ENCODE measurements at regions not wholly inside any gene's neighbourhood (a gene's known extent, or its start where the extent isn't known, plus 50 kb on each side); places are given as distances from the start of the nearest gene placed in this dataset.

- Histone ChIP-seq H3K36me3 (ENCODE audit: insufficient read depth, low read length) (no peaks in the 10 kb centered on the region), H3K9me3 (ENCODE audit: low read length) (no peaks in the 10 kb centered on the region), H3K27me3 (ENCODE audit: insufficient read depth, low read length, poor library complexity, severe bottlenecking) (no peaks in the 10 kb centered on the region), H3K4me1 (ENCODE audit: insufficient read depth, low read length) (no peaks in the 10 kb centered on the region), H3K27ac (ENCODE audit: low read depth, low read length) (no peak overlapping the region), H3K4me3 (ENCODE audit: low read length) (no peak overlapping the region)
- peaks cover 0 to 2% of the 10 kb centered on the region in 2 donors for H3K27me3 Mint-ChIP-seq
- DNase-seq = no peak
- H3K9me3 Mint-ChIP-seq = peaks cover 0 to 7% (median 2%) of the 10 kb centered on the region in 5 donors
- CTCF ChIA-PET = no interaction called here
- H3K4me3 Mint-ChIP-seq = no peak overlapping the region
- no peaks in the 10 kb centered on the region for H3K4me1 Mint-ChIP-seq
- no peaks in the 10 kb centered on the region for H3K36me3 Mint-ChIP-seq
- no peak overlapping the region for H3K27ac Mint-ChIP-seq
- POLR2A ChIA-PET = no interaction called here
Observed at GRCh38 chr2:2744958-2745715, 414.1 kb upstream of the MYT1L start.

DNA sequence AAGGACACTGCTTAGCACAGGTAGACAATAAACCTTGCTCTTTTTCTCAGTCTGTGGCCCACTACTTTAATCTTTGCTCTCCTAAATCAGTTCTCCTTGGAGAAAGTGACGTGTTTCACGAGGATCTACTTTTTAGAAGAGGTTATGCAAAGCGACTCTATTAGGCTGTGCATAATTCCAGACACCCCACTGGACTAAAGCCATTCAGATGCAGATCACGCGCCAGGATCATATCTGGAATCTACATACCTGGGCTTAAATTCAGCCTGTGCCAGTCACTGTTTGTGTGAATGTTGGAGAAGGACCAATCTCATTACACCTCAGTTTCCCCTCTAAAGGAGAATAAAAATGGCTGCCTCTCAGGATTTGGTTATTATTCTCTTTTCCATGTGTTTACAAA lies 413.0 kb upstream of the MYT1L start:
- Histone ChIP-seq H3K27ac (ENCODE audit: low read depth, low read length) (no peak overlapping the region), H3K27me3 (ENCODE audit: insufficient read depth, low read length, poor library complexity, severe bottlenecking) (no peaks in the 10 kb centered on the region), H3K4me3 (ENCODE audit: low read length) (no peak overlapping the region), H3K9me3 (ENCODE audit: low read length) (no peaks in the 10 kb centered on the region), H3K4me1 (ENCODE audit: insufficient read depth, low read length) (no peaks in the 10 kb centered on the region), H3K36me3 (ENCODE audit: insufficient read depth, low read length) (no peaks in the 10 kb centered on the region)
- Mint-ChIP-seq H3K9me3 (peaks cover 0 to 10% (median 2%) of the 10 kb centered on the region in 5 donors), H3K36me3 (no peaks in the 10 kb centered on the region), H3K4me1 (no peaks in the 10 kb centered on the region), H3K27me3 (peaks cover 0 to 2% of the 10 kb centered on the region in 2 donors), H3K27ac (no peak overlapping the region), H3K4me3 (no peak overlapping the region)
- ChIA-PET CTCF (no interaction called here), POLR2A (no interaction called here)
- DNase-seq = no peak

DNA sequence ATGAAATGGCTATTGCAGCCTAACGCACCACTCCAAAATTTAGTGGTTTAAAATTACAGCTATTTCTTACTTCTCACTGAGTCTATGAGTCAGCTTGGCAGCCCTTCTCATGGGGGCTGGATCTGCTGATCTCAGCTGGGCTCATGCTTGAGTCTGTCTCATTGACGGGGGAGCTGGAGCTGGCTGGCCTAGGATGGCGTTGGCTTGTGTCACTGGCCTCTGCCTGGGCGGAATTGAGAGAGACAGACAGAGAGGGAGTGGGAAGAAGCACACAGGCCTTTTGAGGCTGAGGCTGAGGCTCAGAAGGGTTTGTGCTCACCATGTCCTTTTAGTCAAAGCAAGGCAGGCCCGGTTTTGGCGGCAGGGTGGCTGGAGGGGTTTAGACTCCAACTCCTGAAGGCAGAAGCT lies 412.1 kb upstream of the MYT1L start:
- H3K27me3 Mint-ChIP-seq = peaks cover 0 to 2% of the 10 kb centered on the region in 2 donors
- H3K4me1 Mint-ChIP-seq = no peaks in the 10 kb centered on the region
- H3K4me3 Mint-ChIP-seq = no peak overlapping the region
- DNase-seq = no peak
- Histone ChIP-seq H3K27me3 (ENCODE audit: insufficient read depth, low read length, poor library complexity, severe bottlenecking) (no peaks in the 10 kb centered on the region), H3K4me3 (ENCODE audit: low read length) (no peak overlapping the region), H3K4me1 (ENCODE audit: insufficient read depth, low read length) (no peaks in the 10 kb centered on the region), H3K36me3 (ENCODE audit: insufficient read depth, low read length) (no peaks in the 10 kb centered on the region), H3K9me3 (ENCODE audit: low read length) (no peaks in the 10 kb centered on the region), H3K27ac (ENCODE audit: low read depth, low read length) (no peak overlapping the region)
- peaks cover 0 to 10% (median 2%) of the 10 kb centered on the region in 5 donors for H3K9me3 Mint-ChIP-seq
- CTCF ChIA-PET = no interaction called here
- POLR2A ChIA-PET = no interaction called here
- H3K27ac Mint-ChIP-seq = no peak overlapping the region
- no peaks in the 10 kb centered on the region for H3K36me3 Mint-ChIP-seq

DNA sequence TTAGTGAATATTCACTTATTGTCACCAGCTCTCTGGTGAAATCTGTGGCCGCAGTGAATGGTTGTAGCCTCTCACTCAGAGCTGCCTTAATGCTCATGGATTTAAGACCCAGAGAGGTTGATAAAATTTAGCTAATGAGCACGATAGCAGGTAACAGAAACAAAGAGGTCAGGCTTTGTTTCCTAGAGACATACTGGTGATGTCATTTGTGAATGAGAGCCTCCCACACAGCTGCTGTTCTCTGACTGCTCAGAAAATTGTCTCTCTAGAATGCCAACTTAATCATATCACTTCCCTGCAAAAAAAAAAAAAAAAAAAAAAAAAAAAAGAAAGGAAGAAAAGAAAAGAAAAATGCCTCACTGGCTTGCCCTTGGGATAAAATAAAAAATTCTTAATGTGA lies 411.7 kb upstream of the MYT1L start:
- no peaks in the 10 kb centered on the region for H3K36me3 ChIP-seq (ENCODE audit: insufficient read depth, low read length)
- peaks cover 0 to 10% (median 2%) of the 10 kb centered on the region in 5 donors for H3K9me3 Mint-ChIP-seq
- H3K27me3 Mint-ChIP-seq = peaks cover 0 to 2% of the 10 kb centered on the region in 2 donors
- CTCF ChIA-PET = no interaction called here
- no peaks in the 10 kb centered on the region for H3K27me3 ChIP-seq (ENCODE audit: insufficient read depth, low read length, poor library complexity, severe bottlenecking)
- no peak overlapping the region for H3K4me3 Mint-ChIP-seq
- DNase-seq = no peak
- H3K4me3 ChIP-seq (ENCODE audit: low read length) = no peak overlapping the region
- no peaks in the 10 kb centered on the region for H3K9me3 ChIP-seq (ENCODE audit: low read length)
- H3K27ac Mint-ChIP-seq = no peak overlapping the region
- no peaks in the 10 kb centered on the region for H3K4me1 ChIP-seq (ENCODE audit: insufficient read depth, low read length)
- H3K36me3 Mint-ChIP-seq = no peaks in the 10 kb centered on the region
- POLR2A ChIA-PET = no interaction called here
- no peak overlapping the region for H3K27ac ChIP-seq (ENCODE audit: low read depth, low read length)
- no peaks in the 10 kb centered on the region for H3K4me1 Mint-ChIP-seq

- H3K9me3 ChIP-seq (ENCODE audit: low read length) = no peaks in the 10 kb centered on the region
- no peaks in the 10 kb centered on the region for H3K4me1 Mint-ChIP-seq
- peaks cover 0 to 9% (median 2%) of the 10 kb centered on the region in 5 donors for H3K9me3 Mint-ChIP-seq
- ChIA-PET POLR2A (no interaction called here), CTCF (no interaction called here)
- H3K4me3 Mint-ChIP-seq = no peak overlapping the region
- H3K4me1 ChIP-seq (ENCODE audit: insufficient read depth, low read length) = no peaks in the 10 kb centered on the region
- no peaks in the 10 kb centered on the region for H3K36me3 Mint-ChIP-seq
- no peaks in the 10 kb centered on the region for H3K36me3 ChIP-seq (ENCODE audit: insufficient read depth, low read length)
- no peak overlapping the region for H3K27ac ChIP-seq (ENCODE audit: low read depth, low read length)
- DNase-seq = no peak
- H3K27me3 Mint-ChIP-seq = peaks cover 0 to 2% of the 10 kb centered on the region in 2 donors
- no peaks in the 10 kb centered on the region for H3K27me3 ChIP-seq (ENCODE audit: insufficient read depth, low read length, poor library complexity, severe bottlenecking)
- H3K27ac Mint-ChIP-seq = no peak overlapping the region
- no peak overlapping the region for H3K4me3 ChIP-seq (ENCODE audit: low read length)
Observed at GRCh38 chr2:2740238-2740775, 409.2 kb upstream of the MYT1L start.

DNA sequence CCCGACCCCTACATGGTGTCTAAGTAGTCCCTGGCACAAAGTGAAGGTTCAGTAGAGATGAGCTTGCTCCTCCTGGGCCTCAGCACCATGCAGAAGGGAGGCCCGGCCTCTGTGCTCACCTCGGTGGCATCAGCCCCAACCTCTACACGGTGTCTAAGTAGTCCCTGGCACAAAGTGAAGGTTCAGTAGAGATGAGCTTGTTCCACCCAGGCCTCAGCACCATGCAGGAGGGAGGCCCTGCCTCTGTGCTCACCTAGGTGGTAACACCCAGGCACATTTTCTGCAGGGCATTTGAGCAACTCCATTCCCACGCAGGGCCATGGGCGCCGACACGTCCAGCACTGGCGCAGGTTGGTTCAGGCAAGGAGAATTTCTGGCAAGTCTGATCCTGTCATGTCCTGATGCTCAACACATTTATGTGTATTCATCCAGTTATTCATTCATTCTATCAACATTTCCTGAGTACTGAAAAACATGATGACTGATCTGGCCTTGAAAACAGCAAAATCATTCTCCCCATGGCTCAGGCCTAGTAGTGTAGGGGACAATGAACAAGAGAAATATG lies 408.2 kb upstream of the MYT1L start:
- no peak for DNase-seq
- POLR2A ChIA-PET = no interaction called here

GRCh38 chr2:2738684-2739083 lies 407.6 kb upstream of the MYT1L start:
- POLR2A ChIA-PET = no interaction called here
- Histone ChIP-seq H3K27me3 (ENCODE audit: insufficient read depth, low read length, poor library complexity, severe bottlenecking) (no peaks in the 10 kb centered on the region), H3K4me1 (ENCODE audit: insufficient read depth, low read length) (no peaks in the 10 kb centered on the region), H3K27ac (ENCODE audit: low read depth, low read length) (no peak overlapping the region), H3K36me3 (ENCODE audit: insufficient read depth, low read length) (no peaks in the 10 kb centered on the region), H3K4me3 (ENCODE audit: low read length) (no peak overlapping the region), H3K9me3 (ENCODE audit: low read length) (no peaks in the 10 kb centered on the region)
- no peak overlapping the region for H3K4me3 Mint-ChIP-seq
- CTCF ChIA-PET = no interaction called here
- H3K9me3 Mint-ChIP-seq = peaks cover 0 to 11% (median 2%) of the 10 kb centered on the region in 5 donors
- H3K4me1 Mint-ChIP-seq = no peaks in the 10 kb centered on the region
- DNase-seq = no peak
- H3K27ac Mint-ChIP-seq = no peak overlapping the region
- H3K36me3 Mint-ChIP-seq = no peaks in the 10 kb centered on the region
- peaks cover 0 to under 1% of the 10 kb centered on the region in 2 donors for H3K27me3 Mint-ChIP-seq

More for the DNA sequence above, 408.2 kb upstream of the MYT1L start:
- CTCF ChIA-PET = no interaction called here
- peaks cover 0 to 9% (median 2%) of the 10 kb centered on the region in 5 donors for H3K9me3 Mint-ChIP-seq
- H3K4me3 ChIP-seq (ENCODE audit: low read length) = no peak overlapping the region
- H3K27ac Mint-ChIP-seq = no peak overlapping the region
- H3K36me3 ChIP-seq (ENCODE audit: insufficient read depth, low read length) = no peaks in the 10 kb centered on the region
- peaks cover 0 to 2% of the 10 kb centered on the region in 2 donors for H3K27me3 Mint-ChIP-seq
- no peak overlapping the region for H3K4me3 Mint-ChIP-seq
- no peaks in the 10 kb centered on the region for H3K4me1 Mint-ChIP-seq
- H3K9me3 ChIP-seq (ENCODE audit: low read length) = no peaks in the 10 kb centered on the region
- no peak overlapping the region for H3K27ac ChIP-seq (ENCODE audit: low read depth, low read length)
- no peaks in the 10 kb centered on the region for H3K27me3 ChIP-seq (ENCODE audit: insufficient read depth, low read length, poor library complexity, severe bottlenecking)
- H3K4me1 ChIP-seq (ENCODE audit: insufficient read depth, low read length) = no peaks in the 10 kb centered on the region
- no peaks in the 10 kb centered on the region for H3K36me3 Mint-ChIP-seq

DNA sequence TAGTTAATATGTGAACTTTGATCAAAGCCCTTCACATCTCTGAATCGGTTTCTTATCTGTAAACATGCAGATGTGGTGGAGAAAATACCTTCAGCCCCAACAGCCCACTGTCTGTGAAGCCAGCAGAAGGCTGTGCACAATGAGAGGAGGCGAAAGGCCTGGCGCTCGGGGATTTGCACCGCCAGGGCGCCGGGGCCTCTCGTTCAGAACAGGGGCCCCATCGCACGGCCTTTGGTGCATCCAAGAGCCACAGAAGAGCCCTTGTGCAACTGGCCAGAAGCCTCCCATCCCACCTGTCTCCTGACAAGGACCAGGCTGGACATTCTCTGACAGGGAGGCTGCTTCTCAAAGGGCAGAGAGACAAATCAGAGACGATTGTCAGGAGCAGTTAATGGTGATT lies 407.2 kb upstream of the MYT1L start:
- Mint-ChIP-seq H3K36me3 (no peaks in the 10 kb centered on the region), H3K4me3 (no peak overlapping the region), H3K27ac (no peak overlapping the region), H3K27me3 (no peaks in the 10 kb centered on the region), H3K4me1 (no peaks in the 10 kb centered on the region), H3K9me3 (peaks cover 0 to 9% (median 2%) of the 10 kb centered on the region in 5 donors)
- no peak overlapping the region for H3K27ac ChIP-seq (ENCODE audit: low read depth, low read length)
- H3K4me3 ChIP-seq (ENCODE audit: low read length) = no peak overlapping the region
- H3K36me3 ChIP-seq (ENCODE audit: insufficient read depth, low read length) = no peaks in the 10 kb centered on the region
- CTCF ChIA-PET = no interaction called here
- H3K4me1 ChIP-seq (ENCODE audit: insufficient read depth, low read length) = no peaks in the 10 kb centered on the region
- H3K27me3 ChIP-seq (ENCODE audit: insufficient read depth, low read length, poor library complexity, severe bottlenecking) = no peaks in the 10 kb centered on the region
- no peaks in the 10 kb centered on the region for H3K9me3 ChIP-seq (ENCODE audit: low read length)
- POLR2A ChIA-PET = no interaction called here
- no peak for DNase-seq
